HL-60 (cell line): ENCODE measurements at regions not wholly inside any gene's neighbourhood (a gene's known extent, or its start where the extent isn't known, plus 50 kb on each side); places are given as distances from the start of the nearest gene placed in this dataset.

Experiments used
- DNase-seq, 2 experiments: peaks; one replicate each; pipeline ENCODE4 v3.0.0-alpha.2; 2010 to 2020; ENCODE audit warnings: low read depth in 1 of 2, low spot score in 1 of 2
- H3K27ac ChIP-seq: fragments of 250-450 bp; sonication (Bioruptor Pico); replicated peaks from 2 replicates; pipeline ENCODE4 v1.5.1; 2020; ENCODE audit warnings: mild to moderate bottlenecking, moderate library complexity
- H3K27me3 ChIP-seq: fragments of 250-450 bp; sonication (Bioruptor Pico); 2 replicates; pipeline ENCODE4 v1.5.1; 2021; ENCODE audit warnings: mild to moderate bottlenecking, moderate library complexity; ENCODE audit not compliant: insufficient read depth, poor library complexity, severe bottlenecking
- H3K4me3 ChIP-seq: replicated peaks from 2 replicates; pipeline ENCODE4 v1.5.1; 2011; ENCODE audit warnings: mild to moderate bottlenecking, control low read depth, low read length; ENCODE audit not compliant: insufficient read depth
- GABPA ChIP-seq: IDR thresholded peaks from 2 replicates; pipeline ENCODE4 v1.6.1; 2012; ENCODE audit warnings: low read depth
- POLR2AphosphoS5 ChIP-seq: IDR thresholded peaks from 2 replicates; pipeline ENCODE4 v1.6.1; 2012; ENCODE audit warnings: low read depth
- SPI1 ChIP-seq: IDR thresholded peaks from 2 replicates; pipeline ENCODE4 v1.6.1; 2012; ENCODE audit warnings: low read depth, mild to moderate bottlenecking, borderline replicate concordance
- TF ChIP-seq, protein P1 (sequence below): IDR thresholded peaks from one replicate; pipeline ENCODE4 v1.5.1; 2011; ENCODE audit warnings: low read length, control low read depth, inconsistent platforms; ENCODE audit not compliant: insufficient read depth
- TF ChIP-seq, protein P2 (sequence below): IDR thresholded peaks from 2 replicates; pipeline ENCODE4 v1.6.1; 2012; ENCODE audit warnings: low read depth; ENCODE audit not compliant: insufficient replicate concordance

DNA sequence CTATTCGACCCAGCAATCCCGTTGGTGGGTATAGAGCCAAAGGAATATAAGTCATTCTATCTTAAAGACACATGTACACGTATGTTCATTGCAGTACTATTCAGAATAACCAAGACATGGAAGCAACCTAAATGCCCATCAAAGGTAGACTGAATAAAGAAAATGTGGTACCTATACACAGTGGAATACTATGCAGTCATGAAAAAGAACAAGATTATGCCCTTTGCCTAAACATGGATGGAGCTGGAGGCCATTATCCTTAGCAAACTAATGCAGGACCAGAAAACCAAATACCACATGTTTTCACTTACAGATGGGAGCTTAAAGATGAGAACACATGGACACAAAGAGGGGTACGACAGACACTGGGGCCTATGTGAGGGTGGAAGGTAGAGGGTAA, 845.3 kb downstream of the TYW1 start:
- no peak for DNase-seq
- Histone ChIP-seq H3K27me3 (no peaks in the 10 kb centered on the region), H3K4me3 (no peak overlapping the region), H3K27ac (no peak overlapping the region)
- TF ChIP-seq, protein P1, sequence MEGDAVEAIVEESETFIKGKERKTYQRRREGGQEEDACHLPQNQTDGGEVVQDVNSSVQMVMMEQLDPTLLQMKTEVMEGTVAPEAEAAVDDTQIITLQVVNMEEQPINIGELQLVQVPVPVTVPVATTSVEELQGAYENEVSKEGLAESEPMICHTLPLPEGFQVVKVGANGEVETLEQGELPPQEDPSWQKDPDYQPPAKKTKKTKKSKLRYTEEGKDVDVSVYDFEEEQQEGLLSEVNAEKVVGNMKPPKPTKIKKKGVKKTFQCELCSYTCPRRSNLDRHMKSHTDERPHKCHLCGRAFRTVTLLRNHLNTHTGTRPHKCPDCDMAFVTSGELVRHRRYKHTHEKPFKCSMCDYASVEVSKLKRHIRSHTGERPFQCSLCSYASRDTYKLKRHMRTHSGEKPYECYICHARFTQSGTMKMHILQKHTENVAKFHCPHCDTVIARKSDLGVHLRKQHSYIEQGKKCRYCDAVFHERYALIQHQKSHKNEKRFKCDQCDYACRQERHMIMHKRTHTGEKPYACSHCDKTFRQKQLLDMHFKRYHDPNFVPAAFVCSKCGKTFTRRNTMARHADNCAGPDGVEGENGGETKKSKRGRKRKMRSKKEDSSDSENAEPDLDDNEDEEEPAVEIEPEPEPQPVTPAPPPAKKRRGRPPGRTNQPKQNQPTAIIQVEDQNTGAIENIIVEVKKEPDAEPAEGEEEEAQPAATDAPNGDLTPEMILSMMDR = no peak
- no peak for TF ChIP-seq GABPA
- TF ChIP-seq POLR2AphosphoS5 = no peak
- TF ChIP-seq, protein P2, sequence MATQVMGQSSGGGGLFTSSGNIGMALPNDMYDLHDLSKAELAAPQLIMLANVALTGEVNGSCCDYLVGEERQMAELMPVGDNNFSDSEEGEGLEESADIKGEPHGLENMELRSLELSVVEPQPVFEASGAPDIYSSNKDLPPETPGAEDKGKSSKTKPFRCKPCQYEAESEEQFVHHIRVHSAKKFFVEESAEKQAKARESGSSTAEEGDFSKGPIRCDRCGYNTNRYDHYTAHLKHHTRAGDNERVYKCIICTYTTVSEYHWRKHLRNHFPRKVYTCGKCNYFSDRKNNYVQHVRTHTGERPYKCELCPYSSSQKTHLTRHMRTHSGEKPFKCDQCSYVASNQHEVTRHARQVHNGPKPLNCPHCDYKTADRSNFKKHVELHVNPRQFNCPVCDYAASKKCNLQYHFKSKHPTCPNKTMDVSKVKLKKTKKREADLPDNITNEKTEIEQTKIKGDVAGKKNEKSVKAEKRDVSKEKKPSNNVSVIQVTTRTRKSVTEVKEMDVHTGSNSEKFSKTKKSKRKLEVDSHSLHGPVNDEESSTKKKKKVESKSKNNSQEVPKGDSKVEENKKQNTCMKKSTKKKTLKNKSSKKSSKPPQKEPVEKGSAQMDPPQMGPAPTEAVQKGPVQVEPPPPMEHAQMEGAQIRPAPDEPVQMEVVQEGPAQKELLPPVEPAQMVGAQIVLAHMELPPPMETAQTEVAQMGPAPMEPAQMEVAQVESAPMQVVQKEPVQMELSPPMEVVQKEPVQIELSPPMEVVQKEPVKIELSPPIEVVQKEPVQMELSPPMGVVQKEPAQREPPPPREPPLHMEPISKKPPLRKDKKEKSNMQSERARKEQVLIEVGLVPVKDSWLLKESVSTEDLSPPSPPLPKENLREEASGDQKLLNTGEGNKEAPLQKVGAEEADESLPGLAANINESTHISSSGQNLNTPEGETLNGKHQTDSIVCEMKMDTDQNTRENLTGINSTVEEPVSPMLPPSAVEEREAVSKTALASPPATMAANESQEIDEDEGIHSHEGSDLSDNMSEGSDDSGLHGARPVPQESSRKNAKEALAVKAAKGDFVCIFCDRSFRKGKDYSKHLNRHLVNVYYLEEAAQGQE = no peak
- no peak for TF ChIP-seq SPI1

DNA sequence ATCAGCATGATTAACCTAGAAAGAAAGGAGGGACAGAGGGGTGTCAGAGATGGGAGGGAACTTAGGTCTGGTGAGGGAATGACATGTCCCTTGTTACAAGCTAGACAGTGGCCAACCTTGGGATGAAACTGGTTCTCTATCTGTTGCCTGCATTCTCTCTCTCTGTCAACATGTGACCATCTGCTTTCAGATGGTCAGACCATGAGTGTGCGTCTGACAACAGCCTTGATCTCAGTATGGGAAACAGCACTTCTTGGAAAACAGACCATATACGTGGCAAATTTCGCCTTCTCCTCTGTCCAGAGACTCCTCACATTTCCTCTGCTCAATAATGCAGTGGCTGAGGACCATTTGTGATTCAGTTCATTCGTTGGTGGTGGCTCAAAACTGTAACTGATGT, 845.9 kb downstream of the TYW1 start:
- TF ChIP-seq, protein P1 = no peak
- TF ChIP-seq, protein P2 = no peak
- TF ChIP-seq SPI1 = no peak
- TF ChIP-seq GABPA = no peak
- TF ChIP-seq POLR2AphosphoS5 = no peak
- Histone ChIP-seq H3K27ac (no peak overlapping the region), H3K27me3 (no peaks in the 10 kb centered on the region), H3K4me3 (no peak overlapping the region)
- DNase-seq = no peak

DNA sequence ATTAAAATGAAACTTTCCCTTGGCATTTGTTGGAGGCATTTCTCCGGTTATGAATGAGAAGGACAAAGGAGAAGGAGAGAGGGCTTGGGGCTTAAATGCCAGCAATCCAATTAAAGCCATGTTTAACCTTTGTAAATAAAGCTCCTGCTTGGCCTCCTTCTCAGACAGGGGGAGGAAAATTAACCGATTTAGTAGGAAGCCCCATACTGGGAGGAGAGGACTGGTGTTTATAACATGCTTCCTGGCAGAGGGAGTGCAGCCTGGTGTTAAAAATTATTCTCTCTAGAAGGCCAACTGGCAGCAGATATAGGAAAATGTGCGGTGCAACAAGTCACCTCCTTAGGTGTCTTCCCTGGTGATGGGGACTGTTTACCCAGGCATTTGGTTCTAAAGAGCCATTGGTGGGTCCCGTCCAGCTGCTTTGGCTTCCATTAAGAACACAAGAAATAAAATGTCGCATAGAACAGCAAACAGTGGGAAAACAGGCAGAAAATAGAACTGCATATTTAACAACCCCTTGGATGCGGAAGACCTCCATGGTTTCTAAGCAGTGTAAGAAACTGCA, 846.5 kb downstream of the TYW1 start:
- TF ChIP-seq, protein P2 = no peak
- TF ChIP-seq GABPA (no peak), POLR2AphosphoS5 (no peak), SPI1 (no peak)
- TF ChIP-seq, protein P1 = no peak
- H3K27me3 ChIP-seq = no peaks in the 10 kb centered on the region
- H3K4me3 ChIP-seq = no peak overlapping the region
- H3K27ac ChIP-seq = no peak overlapping the region
- no peak for DNase-seq
